PC-3 (cell line): ENCODE measurements at regions not wholly inside any gene's neighbourhood (a gene's known extent, or its start where the extent isn't known, plus 50 kb on each side); places are given as distances from the start of the nearest gene placed in this dataset.

Experiments
- ATAC-seq: fragments of 200-7000 bp; cut with Tn5 transposase; 2 replicates; pipeline ENCODE4 v1.9.1; 2020; ENCODE audit warnings: mild to moderate bottlenecking, moderate library complexity
- BruUV-seq: library from RNA; stranded (reverse); fragments of 400-500 nt; replicated peaks from 2 replicates; lab custom pipeline; 2021; lab: Mats Ljungman, UMichigan
- CTCF ChIA-PET: fragments of 300-600 bp; sonication (Branson Sonifier 250); formaldehyde crosslinking; loops from one replicate; lab custom pipeline; 2022; ENCODE audit warnings: antibody characterized with exemption; lab: Charles Lee
- POLR2A ChIA-PET: fragments of 300-600 bp; sonication (Branson Sonifier 250); formaldehyde crosslinking; loops from one replicate; lab custom pipeline; 2022; ENCODE audit warnings: antibody characterized with exemption; ENCODE audit not compliant: unreplicated experiment; lab: Charles Lee
- DNase-seq: peaks from one replicate; pipeline ENCODE4 v3.0.0-alpha.2; 2015
- H2AFZ ChIP-seq: fragments of 300-600 bp; sonication (generic); 2 replicates; pipeline ENCODE4 v1.6.0; 2016; ENCODE audit warnings: antibody characterized with exemption, low read length
- H3F3A ChIP-seq: fragments of 300-600 bp; sonication (generic); one replicate; pipeline ENCODE4 v1.6.0; 2017; ENCODE audit warnings: antibody characterized with exemption, low read length, control low read depth, mild to moderate bottlenecking; ENCODE audit not compliant: unreplicated experiment
- H3K27ac ChIP-seq: fragments of 300-600 bp; sonication (generic); 2 replicates; pipeline ENCODE4 v1.5.1; 2016; ENCODE audit warnings: mild to moderate bottlenecking, low read length
- H3K27me3 ChIP-seq: fragments of 300-600 bp; sonication (generic); 2 replicates; pipeline ENCODE4 v1.6.1; 2016; ENCODE audit warnings: low read length, mixed read lengths
- H3K36me3 ChIP-seq: fragments of 300-600 bp; sonication (generic); 2 replicates; pipeline ENCODE4 v1.6.1; 2016; ENCODE audit warnings: low read depth, mixed run types, low read length, mixed read lengths
- H3K4me1 ChIP-seq: fragments of 300-600 bp; sonication (generic); 2 replicates; pipeline ENCODE4 v1.5.1; 2016; ENCODE audit warnings: low read length; ENCODE audit not compliant: insufficient read depth
- H3K4me2 ChIP-seq: fragments of 300-600 bp; sonication (generic); 2 replicates; pipeline ENCODE4 v1.6.0; 2016; ENCODE audit warnings: low read length
- H3K4me3 ChIP-seq: fragments of 300-600 bp; sonication (generic); 2 replicates; pipeline ENCODE4 v1.5.1; 2016; ENCODE audit warnings: mild to moderate bottlenecking, low read length, mixed read lengths
- H3K79me2 ChIP-seq: fragments of 300-600 bp; sonication (generic); 2 replicates; pipeline ENCODE4 v1.6.1; 2017; ENCODE audit warnings: low read length, mixed read lengths
- H3K9ac ChIP-seq: fragments of 300-600 bp; sonication (generic); 2 replicates; pipeline ENCODE4 v1.6.0; 2016; ENCODE audit warnings: mild to moderate bottlenecking, low read length
- H3K9me2 ChIP-seq: fragments of 300-600 bp; sonication (generic); replicated peaks from 2 replicates; pipeline ENCODE4 v1.6.1; 2016; ENCODE audit warnings: mixed run types, low read length, mixed read lengths
- H3K9me3 ChIP-seq: fragments of 300-600 bp; sonication (generic); 2 replicates; pipeline ENCODE4 v1.6.1; 2016; ENCODE audit warnings: low read length, mixed read lengths
- H4K20me1 ChIP-seq: fragments of 300-600 bp; sonication (generic); 2 replicates; pipeline ENCODE4 v1.6.1; 2016; ENCODE audit warnings: low read length, mixed read lengths
- CTCF ChIP-seq: fragments of 300-600 bp; sonication (generic); conservative IDR thresholded peaks from 2 replicates; pipeline ENCODE4 v1.5.1; 2017; ENCODE audit warnings: antibody characterized with exemption, low read depth, mild to moderate bottlenecking, low read length
- EZH2 ChIP-seq: fragments of 300-600 bp; sonication (generic); IDR thresholded peaks from one replicate; pipeline ENCODE4 v1.6.1; 2017; ENCODE audit warnings: antibody characterized with exemption, mild to moderate bottlenecking, low read length; ENCODE audit not compliant: unreplicated experiment
- EZH2phosphoT487 ChIP-seq: fragments of 300-600 bp; sonication (generic); IDR thresholded peaks from 2 replicates; pipeline ENCODE4 v1.6.1; 2018; ENCODE audit warnings: mild to moderate bottlenecking, antibody characterized with exemption, low read length, borderline replicate concordance
- intact Hi-C: fragments of 100-400 bp; cut with micrococcal nuclease; formaldehyde crosslinking; loops from 2 replicates; pipeline ENCODE4 v1.9.0; 2023

- no peaks in the 10 kb centered on the region for H3F3A ChIP-seq
- CTCF ChIA-PET: interaction anchor here (0.5 to 0.6 kb wide), 2 partner anchors 146 to 1296 kb away, joined by 3 to 4 read pairs; no protein-coding TSS in a partner anchor
- H3K9me3 ChIP-seq: no peaks in the 10 kb centered on the region
- DNase-seq (no peak), ATAC-seq (no peak)
- TF ChIP-seq CTCF: no peak
- no peak for TF ChIP-seq EZH2phosphoT487
- no peak for TF ChIP-seq EZH2
- H3K4me1 ChIP-seq: 0 out of 2 replicates have a peak, but pooled peaks cover 9% of the 10 kb centered on the region
- no peaks in the 10 kb centered on the region; the same call in 1 of the 2 replicates for H3K9me2 ChIP-seq
- POLR2A ChIA-PET: no interaction called here
- BruUV-seq: no TSS peak
- no peak overlapping the region for H3K27ac ChIP-seq
- intact Hi-C loops: no loop called here
- no peak overlapping the region for H3K9ac ChIP-seq
- no peaks in the 10 kb centered on the region for H4K20me1 ChIP-seq
- H2AFZ ChIP-seq: no peak overlapping the region
- no peaks in the 10 kb centered on the region for H3K27me3 ChIP-seq
- no peaks in the 10 kb centered on the region for H3K79me2 ChIP-seq
- H3K36me3 ChIP-seq: no peaks in the 10 kb centered on the region
- no peak overlapping the region for H3K4me3 ChIP-seq
- no peak overlapping the region for H3K4me2 ChIP-seq
Measured at GRCh38 chr14:54050759-54051158, 94.1 kb upstream of the BMP4 start.

GRCh38 chr14:54052696-54053385 lies 96.2 kb upstream of the BMP4 start:
- DNase-seq: no peak
- H3K27me3 ChIP-seq: no peaks in the 10 kb centered on the region
- H3K36me3 ChIP-seq: no peaks in the 10 kb centered on the region
- no peak overlapping the region for H3K9ac ChIP-seq
- intact Hi-C loops: no loop called here
- BruUV-seq: no TSS peak
- CTCF ChIA-PET: no interaction called here
- H3F3A ChIP-seq: no peaks in the 10 kb centered on the region
- no peaks in the 10 kb centered on the region; the same call in 1 of the 2 replicates for H3K9me2 ChIP-seq
- no peaks in the 10 kb centered on the region for H3K9me3 ChIP-seq
- H3K4me2 ChIP-seq: peak overlapping the region; percentile 35
- 0 out of 2 replicates have a peak, but pooled peaks cover 9% of the 10 kb centered on the region for H3K4me1 ChIP-seq
- POLR2A ChIA-PET: no interaction called here
- ATAC-seq: no peak
- no peaks in the 10 kb centered on the region for H3K79me2 ChIP-seq
- peak overlapping the region; percentile 1; the same call in 1 of the 2 replicates for H3K4me3 ChIP-seq
- no peaks in the 10 kb centered on the region for H4K20me1 ChIP-seq
- TF ChIP-seq EZH2phosphoT487: no peak
- TF ChIP-seq CTCF: no peak
- no peak for TF ChIP-seq EZH2
- no peak overlapping the region for H3K27ac ChIP-seq
- peak overlapping the region; percentile 10; the same call in 1 of the 2 replicates for H2AFZ ChIP-seq

- DNase-seq (no peak), ATAC-seq (no peak)
- Histone ChIP-seq H3K27me3 (no peaks in the 10 kb centered on the region), H2AFZ (no peak overlapping the region), H3K79me2 (no peaks in the 10 kb centered on the region), H3K27ac (no peak overlapping the region), H3K9me2 (no peaks in the 10 kb centered on the region; the same call in 1 of the 2 replicates), H4K20me1 (no peaks in the 10 kb centered on the region), H3F3A (no peaks in the 10 kb centered on the region), H3K36me3 (no peaks in the 10 kb centered on the region), H3K4me1 (0 out of 2 replicates have a peak, but pooled peaks cover 9% of the 10 kb centered on the region), H3K4me3 (no peak overlapping the region), H3K9me3 (no peaks in the 10 kb centered on the region), H3K9ac (no peak overlapping the region), H3K4me2 (no peak overlapping the region)
- CTCF ChIA-PET: no interaction called here
- BruUV-seq: no TSS peak
- intact Hi-C loops: no loop called here
- POLR2A ChIA-PET: no interaction called here
- TF ChIP-seq EZH2phosphoT487 (no peak), CTCF (no peak), EZH2 (no peak)
Measured at GRCh38 chr14:54053386-54053745, 96.7 kb upstream of the BMP4 start.
